Activated CD4-positive, alpha-beta T cell treated with anti-CD3 and anti-CD28 coated beads, Interleukin-2, Interleukin-6, amounts not matched to agents 100 ng/mL and 50 ng/mL, durations not matched to agents 16 hours and 8 hours (primary cell): ENCODE measurements at regions not wholly inside any gene's neighbourhood (a gene's known extent, or its start where the extent isn't known, plus 50 kb on each side); places are given as distances from the start of the nearest gene placed in this dataset.

ENCODE experiments used
- DNase-seq: peaks from one replicate; pipeline ENCODE4 v3.0.0-alpha.2; 2020

DNA sequence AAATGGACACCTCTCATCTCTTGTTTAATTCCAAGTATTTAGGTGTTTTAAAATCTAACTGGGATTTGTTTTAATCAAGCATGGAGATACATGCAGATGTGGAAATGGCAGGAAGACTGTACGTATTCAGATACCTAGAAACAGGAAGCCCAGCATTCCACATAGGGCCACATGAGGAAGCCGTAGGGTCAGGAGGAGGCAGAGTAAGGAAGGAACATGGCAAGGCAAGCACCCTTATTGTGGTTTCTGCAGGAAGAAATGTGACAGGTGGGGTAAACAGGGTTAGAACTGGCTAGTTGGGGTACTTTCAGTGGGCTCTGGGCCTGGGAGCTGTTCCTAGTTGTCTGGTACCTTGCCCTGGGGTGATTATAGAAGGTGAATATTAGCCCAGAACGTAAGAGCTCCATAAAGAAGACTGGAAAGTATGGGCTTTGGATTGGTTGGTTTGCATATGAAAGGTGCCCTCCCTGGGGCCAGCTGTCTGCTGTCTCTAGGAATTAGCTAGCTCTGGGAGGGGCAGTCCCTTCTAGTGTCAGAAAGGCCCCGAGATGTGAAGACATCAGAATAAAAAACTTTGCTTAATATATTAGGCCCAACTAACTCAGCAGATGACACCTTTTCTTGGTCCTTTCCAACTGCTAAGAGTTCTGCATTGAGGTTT is 107.7 kb upstream of the CADPS start:
- DNase-seq = no peak

DNA sequence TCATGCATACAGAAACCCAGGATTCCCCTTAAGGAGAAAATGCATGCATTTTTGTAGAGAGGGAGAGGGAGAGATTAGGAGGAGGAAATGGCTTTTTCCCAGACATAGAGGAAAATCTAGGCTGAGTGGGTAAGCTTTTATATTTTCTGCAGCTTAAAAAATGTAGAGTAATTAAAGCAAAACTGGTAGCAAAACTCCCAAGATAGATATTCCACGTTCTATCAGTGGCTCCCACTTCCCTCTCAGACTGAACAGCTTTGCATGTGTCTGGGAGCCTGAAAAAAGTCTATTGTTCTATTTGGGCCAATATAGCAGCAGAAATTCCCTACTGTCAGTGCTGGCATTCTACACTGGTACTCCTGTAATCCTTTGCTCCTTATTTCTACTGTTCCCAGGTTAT is 110.8 kb upstream of the CADPS start:
- DNase-seq = no peak

DNA sequence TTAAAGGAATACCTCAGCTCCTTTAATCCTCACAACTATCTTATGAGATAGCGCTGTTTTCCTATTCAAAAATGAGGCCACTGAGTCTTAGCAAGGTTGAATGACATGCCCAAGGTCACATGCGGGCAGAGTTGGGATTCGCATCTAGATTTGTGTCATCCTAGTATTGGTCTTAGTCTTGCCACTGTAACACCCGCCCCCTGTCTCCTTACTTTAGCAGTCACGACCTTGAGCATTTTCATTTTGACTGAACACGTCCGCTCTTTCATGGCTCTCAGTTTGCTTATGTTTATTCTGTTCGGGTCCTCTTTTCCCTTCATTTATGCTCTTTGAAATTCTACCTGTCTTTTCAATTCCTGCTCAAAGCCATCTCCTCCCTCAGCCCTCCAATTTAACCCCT is 112.5 kb upstream of the CADPS start:
- no peak for DNase-seq

DNA sequence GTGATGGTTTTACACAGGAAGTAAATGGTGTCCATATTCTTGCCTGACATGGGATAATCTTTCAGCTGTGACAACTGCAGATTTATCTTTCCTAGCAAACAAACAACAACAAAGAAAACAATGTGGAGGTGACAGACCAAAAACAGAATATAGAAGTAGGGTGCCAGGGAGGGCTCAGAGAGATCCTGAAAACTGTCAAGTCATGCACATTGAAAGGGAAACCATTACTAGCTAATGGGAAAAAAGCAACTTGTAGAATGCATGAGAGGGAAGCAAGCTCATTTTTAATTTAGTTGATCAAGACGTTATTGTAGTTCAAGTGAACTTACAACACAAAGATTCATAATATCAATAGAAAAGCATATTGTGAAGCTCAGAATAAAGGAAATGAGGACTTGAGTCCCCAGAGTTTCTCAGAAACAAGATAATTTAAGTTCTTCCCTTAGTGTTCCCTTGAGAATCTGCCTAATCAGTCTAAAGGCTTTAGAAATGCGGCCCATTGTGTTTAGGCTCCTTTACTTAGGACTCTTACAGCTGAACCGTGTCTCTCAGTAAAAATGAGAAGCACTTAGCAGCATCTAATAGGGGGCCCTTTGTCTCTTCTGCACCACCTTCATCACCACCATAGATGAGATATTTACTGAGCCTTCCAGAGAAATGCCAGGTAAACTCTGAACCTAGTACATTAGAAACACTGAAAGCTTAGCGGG is 115.6 kb upstream of the CADPS start:
- DNase-seq = no peak

DNA sequence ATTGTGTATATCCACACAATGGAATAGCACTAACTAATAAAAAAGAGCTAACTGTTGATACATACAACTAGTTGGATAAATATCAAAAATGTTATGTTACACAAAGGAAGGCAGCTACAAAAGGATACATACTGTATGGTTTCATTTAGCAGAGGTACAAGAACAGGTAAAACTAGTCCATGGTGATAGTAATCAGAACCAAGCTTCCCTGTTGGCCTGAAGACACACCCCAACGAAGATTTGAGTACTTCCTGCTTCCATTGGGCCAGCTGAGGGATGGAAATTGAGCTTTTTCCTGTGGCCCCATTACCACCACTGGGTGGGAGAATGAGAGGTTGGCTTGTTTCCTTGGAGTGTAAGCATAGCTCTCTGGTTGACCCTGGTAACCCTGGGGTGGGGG is 117.3 kb upstream of the CADPS start:
- no peak for DNase-seq

DNA sequence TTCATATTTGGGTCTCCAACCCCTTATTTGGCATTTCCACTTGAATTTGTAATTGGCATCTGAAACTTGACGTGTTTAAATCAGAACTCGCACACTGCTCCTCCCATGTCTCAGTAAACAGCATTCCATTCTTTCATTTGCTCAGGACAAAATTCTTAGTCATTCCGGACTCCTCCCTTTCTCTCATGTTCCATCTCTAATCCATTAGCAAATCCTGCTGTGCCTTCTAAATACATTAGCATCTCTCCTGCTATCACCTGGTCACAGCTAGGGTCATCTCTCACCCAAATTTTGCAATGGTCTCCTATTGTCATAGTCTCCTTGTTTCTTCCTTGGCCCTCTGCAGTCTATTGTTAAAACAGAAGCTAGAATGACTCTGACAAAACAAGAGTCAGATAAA is 119.9 kb upstream of the CADPS start:
- DNase-seq = no peak

DNA sequence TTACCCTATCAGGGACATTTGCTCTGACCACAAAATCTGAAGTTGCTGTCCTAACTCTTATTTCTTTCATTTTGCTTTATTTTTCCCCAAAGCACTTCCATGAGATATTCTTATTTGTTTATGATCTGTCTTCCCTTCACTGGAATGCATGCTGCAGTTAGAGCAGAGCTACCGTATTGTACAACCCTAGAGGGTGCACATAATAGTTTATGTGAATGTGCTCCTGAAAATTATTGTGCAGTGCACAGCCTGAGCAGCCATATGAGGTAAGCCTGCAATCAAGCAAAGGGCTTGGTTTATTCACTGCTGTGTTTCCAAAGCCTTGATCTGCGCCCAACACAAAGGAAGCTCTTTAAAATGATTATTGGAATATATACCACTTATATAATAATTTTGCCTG is 120.3 kb upstream of the CADPS start:
- no peak for DNase-seq

DNA sequence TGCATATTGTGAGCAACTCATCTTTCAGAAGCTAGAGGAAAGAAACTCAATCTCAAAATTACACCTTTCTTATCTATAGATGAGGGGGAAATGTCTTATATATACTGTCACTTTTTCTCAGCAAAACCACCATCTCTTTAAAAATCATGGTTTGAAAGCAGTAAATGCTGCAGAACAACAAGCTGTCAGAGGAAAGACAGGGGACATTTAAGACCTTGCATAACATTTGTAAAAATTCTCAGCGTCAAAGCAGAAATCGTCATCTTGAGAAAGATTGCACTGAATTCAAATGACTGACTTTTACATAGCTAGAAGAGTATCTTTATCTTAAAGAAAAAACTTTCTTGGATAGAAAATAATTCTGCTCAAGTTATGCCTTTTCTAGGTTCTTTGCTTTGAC is 122.2 kb upstream of the CADPS start:
- no peak for DNase-seq

DNA sequence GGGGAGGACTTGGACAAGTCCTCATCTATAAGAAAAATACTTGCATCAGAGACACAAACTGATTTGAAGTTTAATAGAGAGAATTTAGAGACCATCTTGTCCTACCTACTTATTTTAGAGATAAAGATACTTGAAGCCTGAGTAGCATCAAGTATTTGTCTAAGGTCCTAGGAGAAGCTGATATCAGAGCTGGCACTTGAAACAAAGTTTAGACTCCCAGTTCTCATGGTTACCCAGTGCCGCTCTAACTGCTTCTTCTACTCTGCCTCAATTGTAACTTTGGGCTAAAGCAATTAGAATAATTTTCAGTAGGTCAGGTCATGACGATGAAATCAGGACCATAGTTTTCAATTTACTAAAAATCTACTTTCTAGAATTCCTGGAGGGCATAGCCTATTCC is 123.9 kb upstream of the CADPS start:
- no peak for DNase-seq

DNA sequence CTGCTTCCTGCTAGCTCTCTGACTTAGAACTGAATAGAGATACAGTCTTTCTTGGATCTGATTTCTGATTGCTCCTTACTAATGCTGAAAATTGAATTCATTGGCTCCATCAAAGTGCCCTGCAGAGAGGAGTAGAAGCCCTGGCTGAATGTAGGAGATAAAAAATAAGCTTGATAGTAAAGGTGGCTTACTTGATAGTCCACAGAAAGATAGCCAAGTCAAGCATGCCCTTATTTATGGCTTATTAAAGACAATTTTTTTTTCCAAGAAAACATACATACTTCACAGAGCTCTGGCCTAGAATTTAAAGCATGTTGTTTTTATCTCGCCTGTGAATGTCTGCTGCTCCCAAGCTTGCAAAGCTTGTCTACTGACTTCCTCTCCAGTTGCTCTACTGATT is 124.6 kb upstream of the CADPS start:
- no peak for DNase-seq

DNA sequence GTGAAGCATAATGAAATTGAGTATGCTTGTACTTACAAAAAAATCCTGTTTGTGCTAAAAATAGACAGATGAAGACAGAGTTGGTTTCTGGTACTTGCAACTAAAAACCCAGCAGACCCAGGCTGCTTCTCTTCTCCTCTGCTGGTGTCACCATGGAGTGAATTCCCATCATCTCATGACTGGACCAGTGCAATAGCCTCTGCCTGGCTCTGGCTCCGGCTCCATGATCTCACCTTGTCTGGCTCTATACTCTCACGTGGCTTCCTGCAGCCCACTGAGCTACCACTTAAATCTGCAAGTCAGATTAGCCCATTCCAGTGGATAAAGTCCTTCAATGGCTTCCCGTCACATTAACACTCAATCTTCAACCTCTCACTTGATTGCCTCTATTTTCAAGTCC is 129.2 kb upstream of the CADPS start:
- no peak for DNase-seq

DNA sequence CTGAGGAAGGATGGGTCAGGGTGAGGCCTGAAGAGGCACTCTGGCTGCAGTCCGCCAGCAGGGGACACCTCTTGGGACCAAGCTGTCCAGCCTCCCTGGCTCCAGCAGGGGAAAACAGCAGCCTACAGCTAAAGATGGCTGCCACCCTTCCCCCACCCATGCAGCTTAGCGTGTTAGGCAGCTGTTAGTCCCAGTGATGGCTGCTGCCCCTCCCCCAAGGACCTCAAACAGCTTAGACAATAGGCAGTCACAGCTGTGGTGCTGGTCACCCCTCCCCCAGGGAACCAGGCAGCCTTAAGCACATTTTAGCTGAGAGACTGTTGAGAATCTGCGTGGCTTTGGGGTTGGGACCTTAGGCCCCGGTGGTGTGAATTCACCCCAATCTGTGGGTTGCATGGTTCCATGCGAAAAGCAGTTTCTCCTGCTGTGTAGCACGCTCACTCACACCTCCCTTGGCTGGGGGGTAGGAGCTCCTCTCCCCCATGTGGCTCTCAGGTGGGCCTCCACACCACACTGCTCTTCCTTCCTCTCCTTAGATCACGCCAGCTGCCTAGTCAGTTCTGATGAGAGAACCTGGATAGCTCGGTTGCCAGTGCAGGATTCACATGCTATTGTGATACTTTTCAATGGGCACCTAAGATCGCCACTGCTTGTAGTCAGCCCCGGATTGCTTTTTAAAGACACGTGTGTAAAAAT is 140.5 kb upstream of the CADPS start:
- DNase-seq = no peak

DNA sequence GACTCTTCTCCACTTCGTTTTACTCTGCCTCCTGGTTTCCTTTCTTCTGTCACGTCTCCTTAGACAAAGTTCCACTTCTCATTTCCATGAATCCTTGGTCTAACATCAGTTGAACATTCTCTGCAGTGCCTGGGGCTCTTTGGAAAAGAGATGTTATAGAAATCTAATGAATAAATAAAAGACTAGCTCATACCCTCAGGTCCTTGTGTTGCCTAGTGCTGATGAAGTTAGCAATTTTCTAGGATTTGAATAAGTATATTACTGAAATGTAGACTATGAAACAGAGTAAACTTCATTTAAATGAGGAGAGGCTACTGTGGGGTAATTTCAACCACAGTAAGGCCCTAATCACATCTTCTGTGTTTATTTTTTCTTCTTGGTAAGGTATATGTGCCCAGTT is 146.9 kb upstream of the CADPS start:
- no peak for DNase-seq

DNA sequence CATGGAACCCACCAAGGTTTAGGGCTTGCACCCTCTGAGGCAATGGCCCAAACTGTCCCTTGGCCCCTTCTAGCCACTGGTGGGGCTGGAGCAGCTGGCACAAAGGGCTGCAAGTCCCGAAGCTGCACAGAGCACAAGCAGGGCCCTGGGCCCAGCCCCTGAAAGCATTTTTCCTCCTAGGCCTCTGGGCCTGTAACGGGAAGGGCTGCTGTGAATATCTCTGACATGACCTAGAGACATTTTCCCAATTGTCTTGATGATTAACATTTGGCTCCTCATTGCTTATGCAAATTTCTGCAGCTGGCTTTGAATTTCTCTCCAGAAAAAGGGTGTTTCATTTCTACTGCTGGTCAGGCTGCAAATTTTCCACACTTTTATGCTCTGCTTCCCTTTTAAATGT is 151.5 kb upstream of the CADPS start:
- DNase-seq = no peak

DNA sequence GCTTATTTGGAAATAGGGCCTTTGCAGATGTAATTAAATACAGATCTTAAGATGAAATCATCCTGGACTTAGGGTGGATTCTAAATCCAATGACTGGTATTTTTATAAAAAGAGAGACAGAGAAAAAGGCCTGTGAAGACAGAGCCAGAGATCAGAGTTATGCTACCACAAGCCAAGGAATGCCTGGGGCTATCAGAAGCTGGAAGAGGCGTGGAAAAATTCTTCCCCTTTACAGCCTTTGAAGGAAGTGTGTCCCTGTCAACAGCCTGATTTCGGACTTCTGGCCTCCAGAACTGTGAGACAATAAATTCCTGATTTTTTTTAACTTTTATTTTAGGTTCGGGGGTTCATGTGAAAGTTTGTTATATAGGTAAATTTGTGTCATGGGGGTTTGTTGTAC is 154.1 kb upstream of the CADPS start:
- no peak for DNase-seq

DNA sequence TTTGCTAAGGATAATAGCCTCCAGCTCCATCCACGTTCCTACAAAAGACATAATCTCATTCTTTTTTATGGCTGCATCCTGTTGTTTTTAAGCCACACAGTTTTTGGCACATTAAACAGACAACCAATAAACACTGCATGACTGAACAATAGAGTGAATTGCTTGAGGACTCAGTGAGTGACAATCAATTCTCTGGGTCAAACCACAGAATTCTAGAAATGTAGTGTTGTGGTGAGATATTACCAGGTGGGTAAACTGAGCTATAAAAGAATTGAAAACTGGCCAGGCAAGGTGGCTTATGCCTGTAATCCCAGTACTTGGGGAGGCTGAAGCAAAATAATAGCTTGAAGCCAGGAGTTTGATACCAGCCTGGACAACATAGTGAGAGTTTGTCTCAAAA is 154.7 kb upstream of the CADPS start:
- no peak for DNase-seq

DNA sequence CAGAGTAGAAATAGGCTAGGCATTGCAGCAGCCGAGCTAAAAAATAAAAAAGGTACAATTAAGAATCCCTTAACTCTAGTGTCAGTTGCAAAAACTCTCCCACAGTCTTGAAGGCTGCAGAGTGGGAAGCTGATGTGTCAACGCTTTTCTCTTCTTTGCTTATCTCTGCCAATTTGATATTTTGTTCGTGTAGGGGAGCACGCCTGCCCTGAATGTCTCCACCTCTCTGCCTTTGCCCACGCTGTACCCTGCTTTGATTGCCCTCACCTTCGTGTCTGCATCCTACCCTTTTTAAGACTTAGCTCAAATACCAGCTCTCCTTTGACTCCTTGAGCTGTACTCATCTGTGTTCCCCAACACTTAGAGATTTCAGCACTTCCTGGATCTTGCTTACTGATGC is 155.4 kb upstream of the CADPS start:
- DNase-seq = no peak

DNA sequence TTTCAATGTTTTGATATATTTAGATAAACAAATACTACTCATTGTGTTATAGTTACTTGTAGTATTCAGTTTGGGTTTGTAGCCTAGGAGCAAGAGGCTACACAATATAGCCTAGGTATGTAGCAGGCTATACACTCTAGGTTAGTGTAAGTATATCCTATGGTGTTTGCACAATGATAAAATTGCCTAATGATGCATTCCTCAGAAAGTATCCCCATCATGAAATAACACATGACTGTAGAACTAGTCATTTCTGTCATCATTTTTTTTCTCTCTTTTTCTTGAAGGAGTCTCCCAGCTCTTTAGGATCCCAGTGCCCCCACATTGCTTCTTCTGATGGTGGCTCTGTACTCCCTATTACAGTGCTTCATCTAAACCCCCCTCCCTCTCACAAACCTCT is 157.7 kb upstream of the CADPS start:
- DNase-seq = no peak

DNA sequence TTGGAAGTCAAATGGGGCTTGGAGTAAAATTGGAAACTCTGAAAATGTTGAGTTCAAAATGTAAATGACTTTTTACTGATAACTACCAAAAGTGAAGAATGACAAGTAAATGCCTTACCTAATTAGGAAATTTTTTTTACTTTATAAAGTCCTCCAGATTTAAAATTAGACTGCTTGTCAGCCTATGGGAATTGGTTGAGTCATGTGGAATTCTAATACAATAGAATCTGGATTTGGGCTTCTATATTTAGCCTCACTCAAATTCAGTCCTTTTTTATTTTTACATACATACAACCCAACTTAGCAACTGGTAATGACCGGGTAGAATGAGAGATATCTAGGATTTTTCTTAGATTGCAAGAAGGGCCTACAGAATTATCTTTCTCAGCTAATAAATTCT is 158.9 kb upstream of the CADPS start:
- DNase-seq = no peak

DNA sequence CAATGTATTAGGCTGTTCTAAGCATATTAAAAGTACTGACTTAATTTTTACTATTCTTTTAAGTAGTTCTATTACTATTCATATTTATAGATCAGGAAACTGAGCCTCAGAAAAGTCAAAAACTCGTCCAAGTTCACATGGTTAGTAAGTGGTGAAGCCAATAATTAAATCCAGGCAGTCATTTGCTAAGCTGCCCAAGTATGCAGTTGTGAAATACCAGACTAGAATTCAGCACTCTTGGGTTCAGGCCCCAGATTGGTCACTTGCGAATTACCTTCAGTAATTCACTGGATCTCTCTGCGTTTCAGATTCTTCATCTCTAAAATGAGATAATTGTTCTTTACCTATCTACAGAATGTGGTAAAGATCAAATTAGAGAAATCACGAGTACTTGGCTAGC is 161.9 kb upstream of the CADPS start:
- DNase-seq = no peak

DNA sequence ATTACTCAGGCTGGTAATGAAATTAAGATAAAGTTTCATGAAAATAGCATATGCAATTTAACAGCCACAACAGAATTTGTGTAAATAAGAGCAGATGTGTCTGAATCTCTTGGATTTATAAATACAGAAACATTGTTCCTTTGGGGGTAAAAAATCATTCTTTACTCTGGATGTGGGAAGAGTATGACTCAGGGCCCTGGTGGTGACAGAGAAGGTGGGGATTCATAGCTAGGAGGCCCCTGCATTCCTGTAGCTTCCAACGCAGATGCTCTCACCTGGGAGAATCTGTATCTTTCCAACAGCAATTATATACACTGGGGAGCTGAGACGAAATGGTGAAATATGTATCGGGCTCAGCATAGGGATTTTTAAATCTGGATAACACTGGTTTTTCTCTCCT is 167.6 kb upstream of the CADPS start:
- no peak for DNase-seq

DNA sequence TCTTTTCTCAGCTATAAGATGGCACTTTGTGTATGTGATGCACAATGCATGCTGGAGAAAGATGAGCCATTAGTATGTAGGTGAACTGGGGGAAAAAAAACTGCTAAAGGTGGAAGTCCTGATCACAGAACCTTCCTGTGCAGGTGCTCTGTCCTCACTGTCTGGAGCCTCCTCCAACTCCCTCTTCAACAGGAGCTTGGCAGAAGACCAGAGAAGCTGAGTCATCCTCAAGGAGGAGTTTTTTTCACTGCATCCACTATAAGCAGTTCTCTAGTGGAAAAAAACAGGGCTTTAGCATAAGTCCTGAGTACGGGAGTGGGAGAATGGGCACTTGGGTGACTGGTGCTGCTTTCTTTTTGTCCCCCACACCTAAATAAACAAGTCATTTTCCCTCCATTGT is 168.4 kb upstream of the CADPS start:
- no peak for DNase-seq

DNA sequence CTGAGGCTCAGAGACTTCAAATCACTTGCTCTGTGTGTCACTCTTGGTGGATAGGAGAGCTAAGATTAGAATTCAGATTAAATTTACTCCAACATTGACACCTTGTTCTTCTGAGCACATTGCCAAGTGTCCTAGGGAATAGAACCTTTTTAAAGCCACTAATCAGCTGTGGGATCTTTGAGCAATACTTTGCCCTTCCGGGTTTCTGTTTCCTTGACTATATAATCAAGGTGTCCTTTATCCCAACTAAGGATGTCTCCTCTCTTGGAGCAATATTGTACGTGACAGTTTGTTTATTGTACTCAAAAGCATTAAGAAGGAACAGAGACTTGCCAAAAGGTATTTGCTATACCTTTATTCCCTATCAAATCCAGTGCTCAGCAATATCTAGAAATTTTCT is 170.9 kb upstream of the CADPS start:
- DNase-seq = no peak

DNA sequence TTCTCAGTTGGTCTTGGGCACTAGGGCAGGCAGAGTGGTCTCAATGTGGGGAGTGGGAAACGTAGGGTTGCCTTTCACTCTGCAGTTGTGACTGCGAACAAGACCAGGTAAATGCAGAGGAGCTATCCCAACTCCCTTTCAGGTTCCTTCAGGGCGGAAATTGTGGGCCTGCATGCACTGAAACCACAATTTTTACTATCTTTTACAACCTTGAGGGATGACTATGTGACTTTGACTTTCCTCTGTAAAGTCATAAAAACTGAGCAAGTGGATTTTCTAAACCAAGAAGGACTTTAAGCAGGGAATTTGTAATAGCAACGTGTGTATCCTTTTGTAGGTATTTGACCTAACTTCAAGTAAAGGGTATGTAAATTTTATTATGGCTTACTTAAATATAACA is 171.4 kb upstream of the CADPS start:
- DNase-seq = no peak

DNA sequence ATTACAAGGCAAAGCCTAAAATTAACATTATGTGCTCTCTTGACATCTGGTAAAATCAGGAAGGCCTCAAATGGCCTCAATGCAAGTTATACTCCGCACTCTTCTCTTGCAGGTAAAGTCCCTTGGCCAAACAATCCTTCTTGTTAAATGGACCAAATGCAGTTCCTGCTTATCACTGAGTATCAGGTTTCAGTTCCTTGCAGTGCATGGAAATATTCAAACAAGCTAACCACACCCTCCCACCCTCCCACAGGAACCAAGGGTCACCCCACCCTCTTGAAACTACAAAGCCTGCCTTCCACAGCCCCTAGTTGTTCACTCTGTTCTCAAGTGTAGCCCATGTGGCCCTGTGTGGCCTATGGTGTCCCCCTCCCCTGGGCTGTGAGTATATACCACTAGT is 171.9 kb upstream of the CADPS start:
- DNase-seq = no peak
